IMR-90 (cell line): ENCODE measurements at regions not wholly inside any gene's neighbourhood (a gene's known extent, or its start where the extent isn't known, plus 50 kb on each side); places are given as distances from the start of the nearest gene placed in this dataset.

Experiments
- ATAC-seq: fragments of 200-7000 bp; cut with Tn5 transposase; 2 replicates; pipeline ENCODE4 v1.9.1; 2020; ENCODE audit warnings: low read depth, mild to moderate bottlenecking, moderate library complexity
- BruUV-seq: library from RNA; stranded (reverse); fragments of 400-500 nt; replicated peaks from 2 replicates; lab custom pipeline; 2021; lab: Mats Ljungman, UMichigan
- CTCF ChIA-PET: fragments of 300-600 bp; formaldehyde crosslinking; extraction: SDS; loops from one replicate; lab custom pipeline; 2021; ENCODE audit warnings: antibody characterized with exemption; lab: Yijun Ruan, JAX
- POLR2A ChIA-PET: fragments of 300-600 bp; sonication (Branson Sonifier 250); formaldehyde crosslinking; loops from one replicate; lab custom pipeline; 2022; ENCODE audit warnings: antibody characterized with exemption; ENCODE audit not compliant: unreplicated experiment; lab: Charles Lee
- DNase-seq: peaks from one replicate; pipeline ENCODE4 v3.0.0; 2013
- H2AFZ ChIP-seq: replicated peaks from 2 replicates; pipeline ENCODE3; 2013; ENCODE audit warnings: low read length, mild to moderate bottlenecking; ENCODE audit not compliant: poor library complexity
- H2AK5ac ChIP-seq: 2 replicates; pipeline ENCODE4 v1.6.1; 2013; ENCODE audit warnings: low read depth, low read length, inconsistent platforms
- H2AK9ac ChIP-seq: replicated peaks from 2 replicates; pipeline ENCODE3; 2013; ENCODE audit warnings: mild to moderate bottlenecking, low read depth, low read length, moderate library complexity; ENCODE audit not compliant: poor library complexity
- H2BK120ac ChIP-seq: 2 replicates; pipeline ENCODE4 v1.6.1; 2013; ENCODE audit warnings: low read depth, low read length, inconsistent platforms
- H2BK15ac ChIP-seq: 3 replicates; pipeline ENCODE4 v1.6.1; 2013; ENCODE audit warnings: low read depth, low read length, inconsistent platforms
- H2BK20ac ChIP-seq: 2 replicates; pipeline ENCODE4 v1.6.1; 2013; ENCODE audit warnings: low read depth, mild to moderate bottlenecking, inconsistent platforms, low read length, moderate library complexity
- H2BK5ac ChIP-seq: 2 replicates; pipeline ENCODE4 v1.6.1; 2013; ENCODE audit warnings: mild to moderate bottlenecking, low read depth, low read length, inconsistent platforms; ENCODE audit not compliant: poor library complexity, severe bottlenecking
- H3K14ac ChIP-seq: replicated peaks from 2 replicates; pipeline ENCODE4 v1.6.1; 2013; ENCODE audit warnings: low read depth, low read length, inconsistent platforms
- H3K18ac ChIP-seq: 2 replicates; pipeline ENCODE4 v1.6.1; 2013; ENCODE audit warnings: low read depth, low read length, control low read depth
- H3K23ac ChIP-seq: 2 replicates; pipeline ENCODE4 v1.6.1; 2013; ENCODE audit warnings: low read depth, low read length, inconsistent platforms
- H3K27ac ChIP-seq: 2 replicates; pipeline ENCODE4 v1.5.1; 2013; ENCODE audit warnings: mild to moderate bottlenecking, control low read depth, low read length; ENCODE audit not compliant: insufficient read depth
- H3K27me3 ChIP-seq: 2 replicates; pipeline ENCODE4 v1.6.1; 2013; ENCODE audit warnings: low read length; ENCODE audit not compliant: control insufficient read depth, insufficient read depth
- H3K36me3 ChIP-seq: 2 replicates; pipeline ENCODE4 v1.6.1; 2013; ENCODE audit warnings: low read length, mixed read lengths; ENCODE audit not compliant: control insufficient read depth, insufficient read depth
- H3K4ac ChIP-seq: 2 replicates; pipeline ENCODE4 v1.6.1; 2013; ENCODE audit warnings: low read depth, low read length, inconsistent platforms
- H3K4me1 ChIP-seq: 2 replicates; pipeline ENCODE4 v1.6.1; 2013; ENCODE audit warnings: low read length, mixed read lengths; ENCODE audit not compliant: control insufficient read depth, insufficient read depth
- H3K4me2 ChIP-seq: 2 replicates; pipeline ENCODE4 v1.6.1; 2013; ENCODE audit warnings: low read depth, mild to moderate bottlenecking, control low read depth, low read length, moderate library complexity
- H3K4me3 ChIP-seq: 2 replicates; pipeline ENCODE4 v1.5.1; 2013; ENCODE audit warnings: low read depth, mild to moderate bottlenecking, control low read depth, low read length, moderate library complexity; ENCODE audit not compliant: insufficient read depth
- H3K56ac ChIP-seq: 2 replicates; pipeline ENCODE4 v1.6.1; 2013; ENCODE audit warnings: low read length, inconsistent platforms; ENCODE audit not compliant: insufficient read depth; ENCODE audit errors: extremely low read depth
- H3K79me1 ChIP-seq, 2 experiments: 2 replicates each; pipeline ENCODE4 v1.6.1; 2013; ENCODE audit warnings: low read length in 2 of 2, inconsistent platforms in 1 of 2, low read depth in 1 of 2
- H3K9ac ChIP-seq: 2 replicates; pipeline ENCODE4 v1.6.1; 2013; ENCODE audit warnings: low read depth, low read length, control low read depth
- H3K9me1 ChIP-seq: 2 replicates; pipeline ENCODE4 v1.6.1; 2013; ENCODE audit warnings: low read length, inconsistent platforms; ENCODE audit not compliant: insufficient read depth
- H3K9me3 ChIP-seq: 2 replicates; pipeline ENCODE4 v1.6.1; 2013; ENCODE audit warnings: low read length; ENCODE audit not compliant: control insufficient read depth, insufficient read depth
- H4K20me1 ChIP-seq: 2 replicates; pipeline ENCODE4 v1.6.1; 2013; ENCODE audit warnings: low read length, inconsistent platforms; ENCODE audit not compliant: insufficient read depth
- H4K5ac ChIP-seq: 2 replicates; pipeline ENCODE4 v1.6.1; 2013; ENCODE audit warnings: mild to moderate bottlenecking, low read depth, low read length, control low read depth
- H4K8ac ChIP-seq, 2 experiments: 2 replicates each; pipeline ENCODE4 v1.6.1; 2013; ENCODE audit warnings: low read depth in 2 of 2, low read length in 2 of 2, control low read depth in 1 of 2, inconsistent platforms in 1 of 2
- H4K91ac ChIP-seq: 2 replicates; pipeline ENCODE4 v1.6.1; 2013; ENCODE audit warnings: low read depth, low read length, inconsistent platforms; ENCODE audit not compliant: insufficient read depth
- BHLHE40 ChIP-seq: fragments of 150-350 bp; IDR thresholded peaks from 2 replicates; pipeline ENCODE4 v1.6.1; 2016; ENCODE audit warnings: mild to moderate bottlenecking, low read depth, low read length
- CEBPB ChIP-seq: IDR thresholded peaks from 2 replicates; pipeline ENCODE4 v1.6.1; 2012; ENCODE audit warnings: low read depth, low read length, improper control_type of control experiment
- CHD1 ChIP-seq: IDR thresholded peaks from 2 replicates; pipeline ENCODE4 v1.6.1; 2012; ENCODE audit warnings: low read depth, low read length, improper control_type of control experiment
- FOS ChIP-seq: fragments of 150-350 bp; IDR thresholded peaks from 2 replicates; pipeline ENCODE4 v1.6.1; 2016; ENCODE audit warnings: low read depth, low read length
- MAFK ChIP-seq: IDR thresholded peaks from 2 replicates; pipeline ENCODE4 v1.6.1; 2012; ENCODE audit warnings: low read depth, low read length, improper control_type of control experiment
- MAZ ChIP-seq: IDR thresholded peaks from 2 replicates; pipeline ENCODE4 v1.6.1; 2012; ENCODE audit warnings: low read depth, mild to moderate bottlenecking, low read length, improper control_type of control experiment, moderate library complexity, borderline replicate concordance
- MXI1 ChIP-seq: IDR thresholded peaks from 2 replicates; pipeline ENCODE4 v1.6.1; 2012; ENCODE audit warnings: low read depth, mild to moderate bottlenecking, low read length, moderate library complexity, borderline replicate concordance
- NFE2L2 ChIP-seq: fragments of 150-350 bp; IDR thresholded peaks from 2 replicates; pipeline ENCODE4 v1.6.1; 2016; ENCODE audit warnings: low read depth, mild to moderate bottlenecking, low read length
- POLR2A ChIP-seq: IDR thresholded peaks from 2 replicates; pipeline ENCODE4 v1.6.1; 2012; ENCODE audit warnings: mild to moderate bottlenecking, low read depth, low read length
- RAD21 ChIP-seq: IDR thresholded peaks from 2 replicates; pipeline ENCODE4 v1.6.1; 2012; ENCODE audit warnings: low read length, improper control_type of control experiment
- RCOR1 ChIP-seq: IDR thresholded peaks from 2 replicates; pipeline ENCODE4 v1.6.1; 2012; ENCODE audit warnings: mild to moderate bottlenecking, low read length, improper control_type of control experiment; ENCODE audit not compliant: insufficient replicate concordance
- RFX5 ChIP-seq: IDR thresholded peaks from 2 replicates; pipeline ENCODE4 v1.8.0; 2012; ENCODE audit warnings: low read depth, mild to moderate bottlenecking, low read length, moderate library complexity
- SMC3 ChIP-seq: fragments of 150-350 bp; IDR thresholded peaks from 2 replicates; pipeline ENCODE4 v1.6.1; 2016; ENCODE audit warnings: low read depth, mild to moderate bottlenecking, antibody characterized with exemption, low read length, moderate library complexity
- WGBS, 2 experiments: methylation state at CpG; one replicate each; pipeline versions ENCODE4 v1.1.5 to v1.1.7; 2013; ENCODE audit warnings: missing lambda C conversion rate in 2 of 2; ENCODE audit not compliant: insufficient read length in 1 of 2; ENCODE audit errors: extremely low coverage in 2 of 2; 5-methylcytosine and 5-hydroxymethylcytosine counted together
- dilution Hi-C: fragments of 300-500 bp; cut with HindIII; formaldehyde crosslinking; loops from one replicate; pipeline ENCODE4 v1.14.3; 2018; ENCODE audit warnings: low sequenced_read_pairs; ENCODE audit not compliant: unreplicated experiment
- in situ Hi-C: fragments of 300-500 bp; cut with MboI; formaldehyde crosslinking; loops from 3 replicates; pipeline ENCODE4 v1.14.3; 2019; ENCODE audit warnings: low sequenced_read_pairs, inconsistent platforms, mixed read lengths
- intact Hi-C: fragments of 100-400 bp; cut with micrococcal nuclease; formaldehyde crosslinking; loops from 2 replicates; pipeline ENCODE4 v1.10.0; 2022
- TF ChIP-seq, protein P1 (sequence below): conservative IDR thresholded peaks from 2 replicates; pipeline ENCODE4 v1.5.1; 2012; ENCODE audit warnings: mild to moderate bottlenecking, low read depth, low read length, improper control_type of control experiment
- TF ChIP-seq, protein P2 (sequence below): fragments of 150-350 bp; IDR thresholded peaks from 2 replicates; pipeline ENCODE4 v1.6.1; 2016; ENCODE audit warnings: low read depth, mild to moderate bottlenecking, low read length, moderate library complexity, borderline replicate concordance
- TF ChIP-seq, protein P3 (sequence below): fragments of 150-350 bp; IDR thresholded peaks from 2 replicates; pipeline ENCODE4 v1.6.1; 2017; ENCODE audit warnings: mild to moderate bottlenecking, antibody characterized with exemption, low read length, low read depth

GRCh38 chr9:68619072-68619471 lies 78.4 kb upstream of the TMEM252 start:
- Histone ChIP-seq H3K4ac (no peak overlapping the region), H4K91ac (no peak overlapping the region), H2AFZ (no peak overlapping the region), H2BK20ac (no peak overlapping the region), H3K23ac (no peak overlapping the region), H3K36me3 (no peaks in the 10 kb centered on the region), H2BK5ac (no peak overlapping the region), H3K9ac (no peak overlapping the region), H3K4me3 (no peak overlapping the region), H3K14ac (no peak overlapping the region), H3K27me3 (no peaks in the 10 kb centered on the region), H2AK9ac (no peak overlapping the region), H4K20me1 (no peaks in the 10 kb centered on the region), H2AK5ac (no peak overlapping the region), H3K4me1 (no peaks in the 10 kb centered on the region), H2BK120ac (no peak overlapping the region), H3K4me2 (no peak overlapping the region), H3K27ac (no peak overlapping the region), H3K18ac (no peak overlapping the region), H3K9me3 (no peaks in the 10 kb centered on the region), H2BK15ac (no peak overlapping the region), H4K8ac (no peak overlapping the region), H3K79me1 (no peaks in the 10 kb centered on the region), H3K56ac (no peak overlapping the region), H3K9me1 (no peaks in the 10 kb centered on the region), H4K5ac (no peak overlapping the region)
- intact Hi-C loops (no loop called here), dilution Hi-C loops (no loop called here), in situ Hi-C loops (no loop called here)
- ATAC-seq (no peak), DNase-seq (no peak)
- TF ChIP-seq SMC3: no peak
- TF ChIP-seq RAD21: no peak
- TF ChIP-seq, protein P1, sequence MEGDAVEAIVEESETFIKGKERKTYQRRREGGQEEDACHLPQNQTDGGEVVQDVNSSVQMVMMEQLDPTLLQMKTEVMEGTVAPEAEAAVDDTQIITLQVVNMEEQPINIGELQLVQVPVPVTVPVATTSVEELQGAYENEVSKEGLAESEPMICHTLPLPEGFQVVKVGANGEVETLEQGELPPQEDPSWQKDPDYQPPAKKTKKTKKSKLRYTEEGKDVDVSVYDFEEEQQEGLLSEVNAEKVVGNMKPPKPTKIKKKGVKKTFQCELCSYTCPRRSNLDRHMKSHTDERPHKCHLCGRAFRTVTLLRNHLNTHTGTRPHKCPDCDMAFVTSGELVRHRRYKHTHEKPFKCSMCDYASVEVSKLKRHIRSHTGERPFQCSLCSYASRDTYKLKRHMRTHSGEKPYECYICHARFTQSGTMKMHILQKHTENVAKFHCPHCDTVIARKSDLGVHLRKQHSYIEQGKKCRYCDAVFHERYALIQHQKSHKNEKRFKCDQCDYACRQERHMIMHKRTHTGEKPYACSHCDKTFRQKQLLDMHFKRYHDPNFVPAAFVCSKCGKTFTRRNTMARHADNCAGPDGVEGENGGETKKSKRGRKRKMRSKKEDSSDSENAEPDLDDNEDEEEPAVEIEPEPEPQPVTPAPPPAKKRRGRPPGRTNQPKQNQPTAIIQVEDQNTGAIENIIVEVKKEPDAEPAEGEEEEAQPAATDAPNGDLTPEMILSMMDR: no peak
- TF ChIP-seq, protein P2, sequence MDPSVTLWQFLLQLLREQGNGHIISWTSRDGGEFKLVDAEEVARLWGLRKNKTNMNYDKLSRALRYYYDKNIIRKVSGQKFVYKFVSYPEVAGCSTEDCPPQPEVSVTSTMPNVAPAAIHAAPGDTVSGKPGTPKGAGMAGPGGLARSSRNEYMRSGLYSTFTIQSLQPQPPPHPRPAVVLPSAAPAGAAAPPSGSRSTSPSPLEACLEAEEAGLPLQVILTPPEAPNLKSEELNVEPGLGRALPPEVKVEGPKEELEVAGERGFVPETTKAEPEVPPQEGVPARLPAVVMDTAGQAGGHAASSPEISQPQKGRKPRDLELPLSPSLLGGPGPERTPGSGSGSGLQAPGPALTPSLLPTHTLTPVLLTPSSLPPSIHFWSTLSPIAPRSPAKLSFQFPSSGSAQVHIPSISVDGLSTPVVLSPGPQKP: no peak
- TF ChIP-seq CEBPB: no peak
- no peak for TF ChIP-seq FOS
- TF ChIP-seq, protein P3, sequence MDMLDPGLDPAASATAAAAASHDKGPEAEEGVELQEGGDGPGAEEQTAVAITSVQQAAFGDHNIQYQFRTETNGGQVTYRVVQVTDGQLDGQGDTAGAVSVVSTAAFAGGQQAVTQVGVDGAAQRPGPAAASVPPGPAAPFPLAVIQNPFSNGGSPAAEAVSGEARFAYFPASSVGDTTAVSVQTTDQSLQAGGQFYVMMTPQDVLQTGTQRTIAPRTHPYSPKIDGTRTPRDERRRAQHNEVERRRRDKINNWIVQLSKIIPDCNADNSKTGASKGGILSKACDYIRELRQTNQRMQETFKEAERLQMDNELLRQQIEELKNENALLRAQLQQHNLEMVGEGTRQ: no peak
- TF ChIP-seq MXI1: no peak
- no peak for TF ChIP-seq RCOR1
- no peak for TF ChIP-seq NFE2L2
- no peak for TF ChIP-seq CHD1
- TF ChIP-seq POLR2A: no peak
- TF ChIP-seq BHLHE40: no peak
- no peak for TF ChIP-seq RFX5
- no peak for TF ChIP-seq MAZ
- no peak for TF ChIP-seq MAFK
- ChIA-PET POLR2A (no interaction called here), CTCF (no interaction called here)
- BruUV-seq: no TSS peak
- 50% methylated on average over 1 of the region's 4 CpGs; no CpG with 5 or more reads in 1 of the 2 experiments for WGBS, 2 experiments
